IPS-15b (cell line): ENCODE measurements at regions not wholly inside any gene's neighbourhood (a gene's known extent, or its start where the extent isn't known, plus 50 kb on each side); places are given as distances from the start of the nearest gene placed in this dataset.

Experiments used
- H3K27me3 ChIP-seq: one replicate; pipeline ENCODE4 v1.6.1; 2013; ENCODE audit warnings: low read length; ENCODE audit not compliant: control insufficient read depth, insufficient read depth
- H3K36me3 ChIP-seq: one replicate; pipeline ENCODE4 v1.6.1; 2013; ENCODE audit warnings: low read length; ENCODE audit not compliant: control insufficient read depth, insufficient read depth
- H3K4me1 ChIP-seq: one replicate; pipeline ENCODE4 v1.6.1; 2013; ENCODE audit warnings: mild to moderate bottlenecking, low read length; ENCODE audit not compliant: control insufficient read depth, insufficient read depth
- H3K4me3 ChIP-seq: one replicate; pipeline ENCODE4 v1.5.1; 2013; ENCODE audit warnings: low read depth, low read length
- H3K9ac ChIP-seq: one replicate; pipeline ENCODE4 v1.6.1; 2013; ENCODE audit warnings: low read depth, mild to moderate bottlenecking, low read length
- H3K9me3 ChIP-seq: one replicate; pipeline ENCODE4 v1.6.1; 2013; ENCODE audit warnings: mild to moderate bottlenecking, low read length; ENCODE audit not compliant: control insufficient read depth, insufficient read depth

GRCh38 chr17:79528592-79529125 lies 82.2 kb downstream of the RBFOX3 start:
- Histone ChIP-seq H3K9ac (no peak overlapping the region), H3K4me1 (no peaks in the 10 kb centered on the region), H3K36me3 (no peaks in the 10 kb centered on the region), H3K9me3 (no peaks in the 10 kb centered on the region), H3K4me3 (no peak overlapping the region), H3K27me3 (no peaks in the 10 kb centered on the region)

- H3K27me3 ChIP-seq, result no peaks in the 10 kb centered on the region
- H3K9ac ChIP-seq, result no peak overlapping the region
- H3K4me1 ChIP-seq, result no peaks in the 10 kb centered on the region
- no peak overlapping the region for H3K4me3 ChIP-seq
- no peaks in the 10 kb centered on the region for H3K36me3 ChIP-seq
- no peaks in the 10 kb centered on the region for H3K9me3 ChIP-seq
These were observed 83.5 kb downstream of the RBFOX3 start for GRCh38 chr17:79527306-79527705.

- Histone ChIP-seq H3K36me3 (no peaks in the 10 kb centered on the region), H3K9ac (no peak overlapping the region), H3K9me3 (no peaks in the 10 kb centered on the region), H3K27me3 (no peaks in the 10 kb centered on the region), H3K4me3 (no peak overlapping the region), H3K4me1 (no peaks in the 10 kb centered on the region)
These were observed 84.8 kb downstream of the RBFOX3 start for GRCh38 chr17:79525793-79526677.

- H3K27me3 ChIP-seq, result no peaks in the 10 kb centered on the region
These were observed 86.4 kb downstream of the RBFOX3 start for GRCh38 chr17:79524213-79525187.

GRCh38 chr17:79522414-79522813 lies 88.4 kb downstream of the RBFOX3 start:
- Histone ChIP-seq H3K36me3 (no peaks in the 10 kb centered on the region), H3K4me1 (no peaks in the 10 kb centered on the region), H3K27me3 (no peaks in the 10 kb centered on the region), H3K9me3 (no peaks in the 10 kb centered on the region), H3K4me3 (no peak overlapping the region), H3K9ac (no peak overlapping the region)

More at GRCh38 chr17:79524213-79525187, 86.4 kb downstream of the RBFOX3 start:
- Histone ChIP-seq H3K4me1 (no peaks in the 10 kb centered on the region), H3K4me3 (no peak overlapping the region), H3K36me3 (no peaks in the 10 kb centered on the region), H3K9me3 (no peaks in the 10 kb centered on the region), H3K9ac (no peak overlapping the region)

GRCh38 chr17:79521225-79521624 lies 89.6 kb downstream of the RBFOX3 start:
- Histone ChIP-seq H3K36me3 (no peaks in the 10 kb centered on the region), H3K27me3 (no peaks in the 10 kb centered on the region), H3K4me3 (no peak overlapping the region), H3K4me1 (no peaks in the 10 kb centered on the region), H3K9me3 (no peaks in the 10 kb centered on the region), H3K9ac (no peak overlapping the region)

GRCh38 chr17:79520167-79521165 lies 90.4 kb downstream of the RBFOX3 start:
- Histone ChIP-seq H3K4me1 (no peaks in the 10 kb centered on the region), H3K4me3 (no peak overlapping the region), H3K9ac (no peak overlapping the region), H3K9me3 (no peaks in the 10 kb centered on the region), H3K27me3 (no peaks in the 10 kb centered on the region), H3K36me3 (no peaks in the 10 kb centered on the region)

- no peak overlapping the region for H3K4me3 ChIP-seq
- no peaks in the 10 kb centered on the region for H3K9me3 ChIP-seq
- no peaks in the 10 kb centered on the region for H3K4me1 ChIP-seq
- no peaks in the 10 kb centered on the region for H3K27me3 ChIP-seq
- H3K36me3 ChIP-seq, result no peaks in the 10 kb centered on the region
- no peak overlapping the region for H3K9ac ChIP-seq
These were observed 91.2 kb downstream of the RBFOX3 start for GRCh38 chr17:79519601-79520000.

GRCh38 chr17:79518585-79519523 lies 92.0 kb downstream of the RBFOX3 start:
- H3K4me3 ChIP-seq, result no peak overlapping the region
- H3K4me1 ChIP-seq, result no peaks in the 10 kb centered on the region
- no peaks in the 10 kb centered on the region for H3K36me3 ChIP-seq
- no peaks in the 10 kb centered on the region for H3K9me3 ChIP-seq
- H3K9ac ChIP-seq, result no peak overlapping the region
- no peaks in the 10 kb centered on the region for H3K27me3 ChIP-seq
